ENCODE measurements at regions not wholly inside any gene's neighbourhood (a gene's known extent, or its start where the extent isn't known, plus 50 kb on each side); places are given as distances from the start of the nearest gene placed in this dataset.

DNA sequence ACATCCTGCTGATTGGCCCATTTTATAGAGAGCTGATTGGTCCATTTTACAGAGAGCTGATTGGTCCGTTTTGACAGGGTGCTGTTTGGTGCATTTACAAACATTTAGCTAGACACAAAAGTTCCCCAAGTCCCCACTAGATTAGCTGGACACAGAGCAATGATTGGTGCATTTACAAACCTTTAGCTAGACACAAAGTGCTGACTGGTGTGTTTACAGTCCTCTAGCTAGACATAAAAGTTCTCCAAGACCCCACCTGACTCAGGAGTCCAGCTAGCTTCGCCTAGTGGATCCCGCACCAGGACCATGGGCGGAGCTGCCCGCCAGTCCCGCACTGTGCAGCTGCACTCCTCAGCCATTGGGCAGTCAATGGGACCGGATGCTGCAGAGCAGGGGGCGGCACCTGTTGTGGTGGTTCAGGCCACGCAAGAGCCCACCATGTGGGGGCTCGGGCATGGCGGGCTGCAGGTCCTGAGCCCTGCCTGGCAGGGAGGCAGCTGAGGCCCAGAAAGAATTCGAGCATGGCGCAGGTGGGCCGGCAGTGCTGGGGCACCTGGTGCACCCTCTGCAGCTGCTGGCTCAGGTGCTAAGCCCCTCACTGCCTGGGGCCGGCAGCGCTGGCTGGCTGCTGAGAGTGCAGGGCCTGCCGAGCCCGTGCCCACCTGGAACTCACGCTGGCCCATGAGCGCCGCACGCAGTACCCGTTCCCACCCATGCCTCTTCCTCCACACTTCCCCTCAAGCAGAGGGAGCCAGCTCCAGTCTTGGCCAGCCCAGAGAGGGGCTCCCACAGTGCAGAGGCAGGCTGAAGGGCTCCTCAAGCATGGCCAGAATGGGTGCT, 713.2 kb upstream of the GYPC start:
- Histone ChIP-seq H3K9me3 (ENCODE audit: insufficient read depth, low read depth, low read length) (no peaks in the 10 kb centered on the region), H3K36me3 (ENCODE audit: insufficient read depth, low read length) (no peaks in the 10 kb centered on the region), H3K27me3 (ENCODE audit: insufficient read depth, low read length, poor library complexity, severe bottlenecking) (no peaks in the 10 kb centered on the region), H3K9ac (ENCODE audit: low read depth, low read length, poor library complexity, severe bottlenecking) (no peak overlapping the region), H3F3A (ENCODE audit: low read depth) (no peaks in the 10 kb centered on the region), H3K4me1 (ENCODE audit: insufficient read depth, low read length, poor library complexity, severe bottlenecking) (no peaks in the 10 kb centered on the region), H4K20me1 (ENCODE audit: insufficient read depth, low read length, poor library complexity, severe bottlenecking) (no peaks in the 10 kb centered on the region), H3K9me2 (replicated peaks; ENCODE audit: low read depth, low read length) (no peaks in the 10 kb centered on the region), H3K4me3 (ENCODE audit: low read length, poor library complexity, severe bottlenecking) (no peak overlapping the region), H2AFZ (ENCODE audit: low read length) (no peak overlapping the region), H3K79me2 (ENCODE audit: insufficient read depth, low read length) (no peaks in the 10 kb centered on the region), H3K4me2 (ENCODE audit: low read depth, low read length, poor library complexity, severe bottlenecking) (no peak overlapping the region)
- no peak for TF ChIP-seq EZH2phosphoT487 (IDR thresholded peaks at IDR 0.05; ENCODE audit: borderline replicate concordance)
- TF ChIP-seq, protein P1, sequence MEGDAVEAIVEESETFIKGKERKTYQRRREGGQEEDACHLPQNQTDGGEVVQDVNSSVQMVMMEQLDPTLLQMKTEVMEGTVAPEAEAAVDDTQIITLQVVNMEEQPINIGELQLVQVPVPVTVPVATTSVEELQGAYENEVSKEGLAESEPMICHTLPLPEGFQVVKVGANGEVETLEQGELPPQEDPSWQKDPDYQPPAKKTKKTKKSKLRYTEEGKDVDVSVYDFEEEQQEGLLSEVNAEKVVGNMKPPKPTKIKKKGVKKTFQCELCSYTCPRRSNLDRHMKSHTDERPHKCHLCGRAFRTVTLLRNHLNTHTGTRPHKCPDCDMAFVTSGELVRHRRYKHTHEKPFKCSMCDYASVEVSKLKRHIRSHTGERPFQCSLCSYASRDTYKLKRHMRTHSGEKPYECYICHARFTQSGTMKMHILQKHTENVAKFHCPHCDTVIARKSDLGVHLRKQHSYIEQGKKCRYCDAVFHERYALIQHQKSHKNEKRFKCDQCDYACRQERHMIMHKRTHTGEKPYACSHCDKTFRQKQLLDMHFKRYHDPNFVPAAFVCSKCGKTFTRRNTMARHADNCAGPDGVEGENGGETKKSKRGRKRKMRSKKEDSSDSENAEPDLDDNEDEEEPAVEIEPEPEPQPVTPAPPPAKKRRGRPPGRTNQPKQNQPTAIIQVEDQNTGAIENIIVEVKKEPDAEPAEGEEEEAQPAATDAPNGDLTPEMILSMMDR (conservative IDR thresholded peaks at IDR 0.05; ENCODE audit: low read length) = no peak

DNA sequence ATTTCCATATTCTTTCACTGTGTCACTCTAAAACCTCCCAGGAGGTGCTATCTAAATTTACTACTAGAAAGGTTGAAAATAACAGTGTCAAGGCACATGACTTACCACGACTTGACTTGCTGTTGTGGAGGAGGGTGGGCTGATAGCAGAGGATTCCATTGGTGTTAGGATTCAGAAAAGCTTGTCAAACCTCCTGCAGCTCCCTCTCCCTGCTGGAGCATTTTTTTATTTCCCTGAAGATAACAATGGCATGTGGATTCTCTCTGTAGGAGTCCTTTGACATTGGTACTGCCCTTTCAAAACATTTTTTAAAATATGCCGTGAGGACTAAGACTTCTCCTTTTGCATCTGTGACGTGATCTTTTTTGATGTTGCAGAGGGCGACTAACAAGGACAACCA, 696.9 kb upstream of the GYPC start:
- no peaks in the 10 kb centered on the region for H3K4me1 ChIP-seq (ENCODE audit: insufficient read depth, low read length, poor library complexity, severe bottlenecking)
- no peaks in the 10 kb centered on the region for H3K27me3 ChIP-seq (ENCODE audit: insufficient read depth, low read length, poor library complexity, severe bottlenecking)
- no peaks in the 10 kb centered on the region for H3K79me2 ChIP-seq (ENCODE audit: insufficient read depth, low read length)
- no peaks in the 10 kb centered on the region for H4K20me1 ChIP-seq (ENCODE audit: insufficient read depth, low read length, poor library complexity, severe bottlenecking)
- no peak overlapping the region for H3K4me3 ChIP-seq (ENCODE audit: low read length, poor library complexity, severe bottlenecking)
- TF ChIP-seq EZH2phosphoT487 (IDR thresholded peaks at IDR 0.05; ENCODE audit: borderline replicate concordance) = no peak
- TF ChIP-seq, protein P1 (conservative IDR thresholded peaks at IDR 0.05; ENCODE audit: low read length) = no peak
- H3K4me2 ChIP-seq (ENCODE audit: low read depth, low read length, poor library complexity, severe bottlenecking) = no peak overlapping the region
- H3K9me2 ChIP-seq (replicated peaks; ENCODE audit: low read depth, low read length) = no peaks in the 10 kb centered on the region
- H3F3A ChIP-seq (ENCODE audit: low read depth) = no peaks in the 10 kb centered on the region
- H3K9me3 ChIP-seq (ENCODE audit: insufficient read depth, low read depth, low read length) = no peaks in the 10 kb centered on the region
- H3K9ac ChIP-seq (ENCODE audit: low read depth, low read length, poor library complexity, severe bottlenecking) = no peak overlapping the region
- no peaks in the 10 kb centered on the region for H3K36me3 ChIP-seq (ENCODE audit: insufficient read depth, low read length)
- H2AFZ ChIP-seq (ENCODE audit: low read length) = no peak overlapping the region

DNA sequence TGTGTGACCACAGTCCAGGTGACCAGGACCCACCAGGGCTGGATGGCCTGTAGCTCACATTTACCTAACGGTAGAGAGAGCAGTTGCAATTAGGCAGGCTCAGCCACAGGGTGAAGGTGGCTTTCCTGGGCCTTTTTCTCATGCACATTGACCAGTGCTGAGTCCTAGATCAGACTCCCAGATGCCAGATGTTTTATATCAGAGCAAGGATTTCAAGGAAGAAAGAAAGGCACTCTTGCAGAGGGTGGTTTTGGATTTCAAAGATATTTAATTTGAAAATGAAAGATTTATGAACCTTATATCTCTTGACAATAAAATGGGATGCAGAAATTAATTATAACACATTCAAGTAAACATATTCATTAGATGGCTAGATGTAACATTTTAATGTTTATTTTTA, 694.2 kb upstream of the GYPC start:
- Histone ChIP-seq H4K20me1 (ENCODE audit: insufficient read depth, low read length, poor library complexity, severe bottlenecking) (no peaks in the 10 kb centered on the region), H3K4me1 (ENCODE audit: insufficient read depth, low read length, poor library complexity, severe bottlenecking) (no peaks in the 10 kb centered on the region), H3F3A (ENCODE audit: low read depth) (no peaks in the 10 kb centered on the region), H3K9me2 (replicated peaks; ENCODE audit: low read depth, low read length) (no peaks in the 10 kb centered on the region), H3K4me2 (ENCODE audit: low read depth, low read length, poor library complexity, severe bottlenecking) (no peak overlapping the region), H3K9me3 (ENCODE audit: insufficient read depth, low read depth, low read length) (no peaks in the 10 kb centered on the region), H3K36me3 (ENCODE audit: insufficient read depth, low read length) (no peaks in the 10 kb centered on the region), H3K9ac (ENCODE audit: low read depth, low read length, poor library complexity, severe bottlenecking) (no peak overlapping the region), H3K27me3 (ENCODE audit: insufficient read depth, low read length, poor library complexity, severe bottlenecking) (no peaks in the 10 kb centered on the region), H2AFZ (ENCODE audit: low read length) (no peak overlapping the region), H3K4me3 (ENCODE audit: low read length, poor library complexity, severe bottlenecking) (no peak overlapping the region), H3K79me2 (ENCODE audit: insufficient read depth, low read length) (no peaks in the 10 kb centered on the region)
- no peak for TF ChIP-seq EZH2phosphoT487 (IDR thresholded peaks at IDR 0.05; ENCODE audit: borderline replicate concordance)
- TF ChIP-seq, protein P1 (conservative IDR thresholded peaks at IDR 0.05; ENCODE audit: low read length) = no peak

Measured in Loucy (cell line).